ENCODE measurements at regions not wholly inside any gene's neighbourhood (a gene's known extent, or its start where the extent isn't known, plus 50 kb on each side); places are given as distances from the start of the nearest gene placed in this dataset.

- no peak for TF ChIP-seq POLR2A (IDR thresholded peaks at IDR 0.05; ENCODE audit: low read length)
- no peak for TF ChIP-seq GATA1 (IDR thresholded peaks at IDR 0.05; ENCODE audit: low read depth, low read length)
These were observed 59.5 kb upstream of the CUX1 start for GRCh38 chr7:101757879-101758278.
